ENCODE measurements at regions not wholly inside any gene's neighbourhood (a gene's known extent, or its start where the extent isn't known, plus 50 kb on each side); places are given as distances from the start of the nearest gene placed in this dataset.

GRCh38 chr16:5603836-5604235 lies 506.2 kb upstream of the EEF2KMT start:
- ATAC-seq: no peak

GRCh38 chr16:5601957-5602356 lies 504.4 kb upstream of the EEF2KMT start:
- ATAC-seq (no peak), DNase-seq (ENCODE audit: low spot score) (no peak)

More at GRCh38 chr16:5603836-5604235, 506.2 kb upstream of the EEF2KMT start:
- no peak for DNase-seq (ENCODE audit: low spot score)

- ATAC-seq: peak; percentile 60
- DNase-seq (ENCODE audit: low spot score): no peak
Measured at GRCh38 chr16:5598793-5599192, 501.2 kb upstream of the EEF2KMT start.

GRCh38 chr16:5595849-5596248 lies 498.3 kb upstream of the EEF2KMT start:
- DNase-seq (ENCODE audit: low spot score): no peak
- no peak for ATAC-seq

- DNase-seq (ENCODE audit: low spot score) (no peak), ATAC-seq (no peak)
Measured at GRCh38 chr16:5590416-5590815, 492.8 kb upstream of the EEF2KMT start.

- no peak for DNase-seq (ENCODE audit: low spot score)
Measured at GRCh38 chr16:5589812-5590373, 492.3 kb upstream of the EEF2KMT start.

GRCh38 chr16:5584109-5584508 lies 486.5 kb upstream of the EEF2KMT start:
- ATAC-seq (no peak), DNase-seq (ENCODE audit: low spot score) (no peak)

More at GRCh38 chr16:5589812-5590373, 492.3 kb upstream of the EEF2KMT start:
- no peak for ATAC-seq

- no peak for ATAC-seq
- no peak for DNase-seq (ENCODE audit: low spot score)
Measured at GRCh38 chr16:5582529-5582928, 484.9 kb upstream of the EEF2KMT start.

GRCh38 chr16:5581908-5582307 lies 484.3 kb upstream of the EEF2KMT start:
- no peak for ATAC-seq
- no peak for DNase-seq (ENCODE audit: low spot score)

GRCh38 chr16:5581428-5581827 lies 483.8 kb upstream of the EEF2KMT start:
- DNase-seq (ENCODE audit: low spot score) (no peak), ATAC-seq (no peak)

- DNase-seq (ENCODE audit: low spot score) (no peak), ATAC-seq (no peak)
Measured at GRCh38 chr16:5580772-5581171, 483.2 kb upstream of the EEF2KMT start.

GRCh38 chr16:5580296-5580695 lies 482.7 kb upstream of the EEF2KMT start:
- DNase-seq (ENCODE audit: low spot score) (no peak), ATAC-seq (no peak)

- no peak for ATAC-seq
- no peak for DNase-seq (ENCODE audit: low spot score)
Measured at GRCh38 chr16:5578980-5579379, 481.4 kb upstream of the EEF2KMT start.

- no peak for ATAC-seq
Measured at GRCh38 chr16:5577463-5577862, 479.9 kb upstream of the EEF2KMT start.

GRCh38 chr16:5575646-5576245 lies 478.2 kb upstream of the EEF2KMT start:
- DNase-seq (ENCODE audit: low spot score): no peak
- no peak for ATAC-seq

More at GRCh38 chr16:5577463-5577862, 479.9 kb upstream of the EEF2KMT start:
- DNase-seq (ENCODE audit: low spot score): no peak

GRCh38 chr16:5575121-5575520 lies 477.5 kb upstream of the EEF2KMT start:
- DNase-seq (ENCODE audit: low spot score) (no peak), ATAC-seq (no peak)

- DNase-seq (ENCODE audit: low spot score) (no peak), ATAC-seq (no peak)
Measured at GRCh38 chr16:5572056-5572455, 474.5 kb upstream of the EEF2KMT start.

GRCh38 chr16:5571446-5571845 lies 473.9 kb upstream of the EEF2KMT start:
- no peak for DNase-seq (ENCODE audit: low spot score)

GRCh38 chr16:5561800-5562199 lies 464.2 kb upstream of the EEF2KMT start:
- ATAC-seq (no peak), DNase-seq (ENCODE audit: low spot score) (no peak)

More at GRCh38 chr16:5571446-5571845, 473.9 kb upstream of the EEF2KMT start:
- ATAC-seq: no peak

- no peak for ATAC-seq
Measured at GRCh38 chr16:5560084-5560483, 462.5 kb upstream of the EEF2KMT start.

GRCh38 chr16:5557966-5558365 lies 460.4 kb upstream of the EEF2KMT start:
- ATAC-seq: no peak
- DNase-seq (ENCODE audit: low spot score): no peak

More at GRCh38 chr16:5560084-5560483, 462.5 kb upstream of the EEF2KMT start:
- no peak for DNase-seq (ENCODE audit: low spot score)

- no peak for ATAC-seq
Measured at GRCh38 chr16:5557448-5557847, 459.9 kb upstream of the EEF2KMT start.

More at GRCh38 chr16:5557448-5557847, 459.9 kb upstream of the EEF2KMT start:
- no peak for DNase-seq (ENCODE audit: low spot score)
